ENCODE measurements at regions not wholly inside any gene's neighbourhood (a gene's known extent, or its start where the extent isn't known, plus 50 kb on each side); places are given as distances from the start of the nearest gene placed in this dataset.

- DNase-seq = no peak
Measured at GRCh38 chr3:117746066-117746465, 1036.5 kb downstream of the TUSC7 start.

GRCh38 chr3:117748131-117748530, 1038.6 kb downstream of the TUSC7 start:
- no peak for DNase-seq

GRCh38 chr3:117750674-117751269, 1041.2 kb downstream of the TUSC7 start:
- DNase-seq = no peak

- no peak for DNase-seq
Measured at GRCh38 chr3:117751651-117752050, 1042.1 kb downstream of the TUSC7 start.

GRCh38 chr3:117752984-117753717, 1043.6 kb downstream of the TUSC7 start:
- DNase-seq = no peak

- DNase-seq = no peak
Measured at GRCh38 chr3:117754058-117754457, 1044.5 kb downstream of the TUSC7 start.

- no peak for DNase-seq
Measured at GRCh38 chr3:117754841-117755240, 1045.3 kb downstream of the TUSC7 start.

- no peak for DNase-seq
Measured at GRCh38 chr3:117756563-117756962, 1047.0 kb downstream of the TUSC7 start.

- DNase-seq = no peak
Measured at GRCh38 chr3:117761703-117762620, 1052.4 kb downstream of the TUSC7 start.

GRCh38 chr3:117762621-117763037, 1053.0 kb downstream of the TUSC7 start:
- no peak for DNase-seq

- DNase-seq = no peak
Measured at GRCh38 chr3:117763561-117763960, 1054.0 kb downstream of the TUSC7 start.

GRCh38 chr3:117768581-117768980, 1059.0 kb downstream of the TUSC7 start:
- DNase-seq = no peak

GRCh38 chr3:117774130-117774529, 1064.6 kb downstream of the TUSC7 start:
- DNase-seq = no peak

GRCh38 chr3:117786349-117786748, 1076.8 kb downstream of the TUSC7 start:
- DNase-seq = no peak

GRCh38 chr3:117788061-117788460, 1078.5 kb downstream of the TUSC7 start:
- DNase-seq = no peak

GRCh38 chr3:117788506-117788905, 1078.9 kb downstream of the TUSC7 start:
- DNase-seq = no peak

GRCh38 chr3:117790235-117790987, 1080.8 kb downstream of the TUSC7 start:
- DNase-seq = no peak

- DNase-seq = no peak
Measured at GRCh38 chr3:117793622-117794265, 1084.2 kb downstream of the TUSC7 start.

GRCh38 chr3:117798221-117798620, 1088.6 kb downstream of the TUSC7 start:
- no peak for DNase-seq

GRCh38 chr3:117798687-117799386, 1089.3 kb downstream of the TUSC7 start:
- no peak for DNase-seq

- no peak for DNase-seq
Measured at GRCh38 chr3:117799387-117799735, 1089.8 kb downstream of the TUSC7 start.

GRCh38 chr3:117801912-117802239, 1092.3 kb downstream of the TUSC7 start:
- no peak for DNase-seq

All from AML-193 (cell line).